Upper lobe of right lung (tissue), 1 donor: ENCODE measurements at regions not wholly inside any gene's neighbourhood (a gene's known extent, or its start where the extent isn't known, plus 50 kb on each side); places are given as distances from the start of the nearest gene placed in this dataset.

Source experiments
- ATAC-seq: fragments of 200-7000 bp; cut with Tn5 transposase; one replicate; pipeline ENCODE4 v1.9.1; 2020; ENCODE audit warnings: mild to moderate bottlenecking, moderate library complexity
- DNase-seq: peaks from one replicate; pipeline ENCODE4 v3.0.0-alpha.2; 2020
- H3K27ac ChIP-seq: fragments of 200-600 bp; one replicate; pipeline ENCODE4 v1.8.0; 2022
- H3K27me3 ChIP-seq: fragments of 200-600 bp; one replicate; pipeline ENCODE4 v1.8.0; 2022; ENCODE audit warnings: mild to moderate bottlenecking
- H3K36me3 ChIP-seq: fragments of 200-600 bp; one replicate; pipeline ENCODE4 v1.8.0; 2022
- H3K4me1 ChIP-seq: fragments of 200-600 bp; one replicate; pipeline ENCODE4 v1.8.0; 2022
- H3K4me3 ChIP-seq: fragments of 200-600 bp; one replicate; pipeline ENCODE4 v1.8.0; 2022; ENCODE audit warnings: mild to moderate bottlenecking
- H3K9me3 ChIP-seq: fragments of 200-600 bp; one replicate; pipeline ENCODE4 v1.8.0; 2022
- CTCF ChIP-seq: fragments of 200-600 bp; IDR thresholded peaks from one replicate; pipeline ENCODE4 v1.8.0; 2022; ENCODE audit warnings: antibody characterized with exemption
- intact Hi-C: fragments of 100-400 bp; cut with DNase I; formaldehyde crosslinking; loops from one replicate; pipeline ENCODE4 v1.11.0; 2022
- donor health status: DM: no; HTN: yes; CAD: no; lungs with severe emphysema.

DNA sequence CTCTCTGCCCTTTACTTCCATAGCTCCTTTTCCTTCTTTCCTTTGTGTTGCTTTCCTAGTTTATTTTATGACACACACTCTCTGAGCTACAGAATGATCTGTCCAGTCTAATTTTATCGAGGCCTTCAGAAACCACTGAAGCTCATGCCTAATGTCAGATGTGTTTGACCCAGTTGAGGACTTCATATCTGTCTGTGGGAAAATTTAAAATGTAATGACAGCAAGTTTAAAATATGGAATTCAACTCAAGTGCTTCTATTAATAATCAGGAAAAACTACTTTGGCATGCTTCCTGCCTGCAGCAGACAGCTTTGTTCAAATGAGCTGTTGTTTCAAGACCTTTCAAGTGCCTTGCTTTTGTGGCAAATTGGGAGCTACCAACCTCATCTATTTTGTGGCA lies 261.8 kb upstream of the MTNR1B start:
- intact Hi-C loops = no loop called here
- H3K27me3 ChIP-seq = no peaks in the 10 kb centered on the region
- no peak for DNase-seq
- H3K36me3 ChIP-seq = no peaks in the 10 kb centered on the region
- no peak overlapping the region for H3K4me3 ChIP-seq
- no peaks in the 10 kb centered on the region for H3K9me3 ChIP-seq
- H3K4me1 ChIP-seq = no peaks in the 10 kb centered on the region
- TF ChIP-seq CTCF = no peak
- ATAC-seq = no peak
- no peak overlapping the region for H3K27ac ChIP-seq

DNA sequence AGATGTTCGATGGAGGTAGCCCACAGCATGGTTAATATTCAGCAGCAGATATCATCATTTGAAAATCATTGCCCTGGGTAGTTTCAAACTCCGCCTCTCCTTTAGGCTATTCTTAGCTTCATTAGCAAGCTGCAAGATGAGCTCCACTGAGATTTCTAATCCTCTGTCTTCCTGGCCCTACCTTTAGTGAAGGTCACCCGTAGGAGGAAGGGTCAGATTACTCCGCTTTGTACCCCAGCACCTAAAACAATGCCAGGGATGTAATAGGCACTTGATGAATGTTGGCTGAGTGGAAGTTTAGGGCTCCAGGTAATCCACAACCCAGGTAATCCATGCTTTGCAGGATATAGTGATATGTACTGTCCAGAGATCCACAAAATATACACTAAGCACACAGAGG lies 260.1 kb upstream of the MTNR1B start:
- Histone ChIP-seq H3K27ac (no peak overlapping the region), H3K36me3 (no peaks in the 10 kb centered on the region), H3K9me3 (no peaks in the 10 kb centered on the region), H3K27me3 (no peaks in the 10 kb centered on the region), H3K4me3 (no peak overlapping the region), H3K4me1 (no peaks in the 10 kb centered on the region)
- intact Hi-C loops = no loop called here
- TF ChIP-seq CTCF = no peak
- DNase-seq (no peak), ATAC-seq (no peak)

DNA sequence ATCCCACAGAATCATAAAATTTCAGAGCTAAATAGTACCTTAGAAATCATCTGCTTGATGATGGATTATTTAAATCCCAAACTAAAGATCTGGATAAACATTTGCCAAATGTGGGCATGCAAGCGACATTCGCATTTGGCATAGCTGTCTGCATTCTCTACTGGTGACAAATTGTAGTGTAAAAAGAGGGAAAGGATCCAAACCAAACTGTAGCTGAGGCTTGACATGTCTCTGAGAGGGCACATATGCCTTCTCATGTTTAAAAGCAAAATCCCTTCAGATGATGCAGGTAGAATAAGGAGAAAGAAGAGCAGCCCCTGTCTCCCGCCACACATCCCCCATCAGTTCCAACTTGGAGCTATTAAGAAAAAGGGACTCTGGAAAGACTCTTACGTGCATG lies 257.5 kb upstream of the MTNR1B start:
- Histone ChIP-seq H3K9me3 (no peaks in the 10 kb centered on the region), H3K4me1 (no peaks in the 10 kb centered on the region), H3K4me3 (no peak overlapping the region), H3K27me3 (no peaks in the 10 kb centered on the region), H3K36me3 (no peaks in the 10 kb centered on the region), H3K27ac (no peak overlapping the region)
- ATAC-seq = no peak
- no peak for TF ChIP-seq CTCF
- intact Hi-C loops = no loop called here
- no peak for DNase-seq

- Histone ChIP-seq H3K27ac (no peak overlapping the region), H3K27me3 (no peaks in the 10 kb centered on the region), H3K9me3 (no peaks in the 10 kb centered on the region), H3K4me1 (no peaks in the 10 kb centered on the region), H3K4me3 (no peak overlapping the region), H3K36me3 (no peaks in the 10 kb centered on the region)
- intact Hi-C loops = no loop called here
- no peak for DNase-seq
- TF ChIP-seq CTCF = no peak
- ATAC-seq = no peak
These were observed 255.3 kb upstream of the MTNR1B start for GRCh38 chr11:92714111-92714510.

- no peaks in the 10 kb centered on the region for H3K36me3 ChIP-seq
- ATAC-seq (no peak), DNase-seq (no peak)
- no peaks in the 10 kb centered on the region for H3K9me3 ChIP-seq
- no peak overlapping the region for H3K27ac ChIP-seq
- H3K27me3 ChIP-seq = no peaks in the 10 kb centered on the region
- intact Hi-C loops = no loop called here
- H3K4me3 ChIP-seq = no peak overlapping the region
- no peaks in the 10 kb centered on the region for H3K4me1 ChIP-seq
- TF ChIP-seq CTCF = no peak
These were observed 252.2 kb upstream of the MTNR1B start for GRCh38 chr11:92717240-92717639.

- Histone ChIP-seq H3K9me3 (no peaks in the 10 kb centered on the region), H3K36me3 (no peaks in the 10 kb centered on the region), H3K4me1 (no peaks in the 10 kb centered on the region), H3K27ac (no peak overlapping the region), H3K27me3 (no peaks in the 10 kb centered on the region), H3K4me3 (no peak overlapping the region)
- DNase-seq (no peak), ATAC-seq (no peak)
- TF ChIP-seq CTCF = no peak
- intact Hi-C loops = no loop called here
These were observed 249.1 kb upstream of the MTNR1B start for GRCh38 chr11:92720385-92720784.
